GM18909 (cell line): ENCODE measurements at regions not wholly inside any gene's neighbourhood (a gene's known extent, or its start where the extent isn't known, plus 50 kb on each side); places are given as distances from the start of the nearest gene placed in this dataset.

ENCODE experiments used
- ATAC-seq: cut with Tn5 transposase; IDR thresholded peaks from one replicate; pipeline ENCODE4 v1.9.1; 2021; ENCODE audit warnings: mild to moderate bottlenecking; ENCODE audit not compliant: unreplicated experiment, poor library complexity

DNA sequence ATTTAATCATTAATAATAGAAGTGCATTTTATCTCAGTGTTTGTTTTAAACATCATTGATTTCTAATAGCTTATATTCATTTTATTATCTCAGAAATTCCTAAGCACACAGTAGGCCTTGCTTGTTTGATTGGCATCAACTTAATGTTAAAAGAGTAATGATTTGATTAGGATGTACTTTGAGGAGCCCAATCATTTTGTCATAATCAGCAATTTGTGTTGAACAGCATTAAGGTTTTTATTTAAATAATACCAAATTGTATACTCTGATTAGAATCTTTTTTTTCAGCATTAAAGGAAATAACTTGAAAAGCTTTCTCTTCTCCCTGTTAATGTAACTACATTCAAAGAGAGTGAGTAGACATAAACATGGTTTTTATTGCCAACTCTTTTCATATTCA, 2262.0 kb upstream of the TENM3 start:
- no peak for ATAC-seq

DNA sequence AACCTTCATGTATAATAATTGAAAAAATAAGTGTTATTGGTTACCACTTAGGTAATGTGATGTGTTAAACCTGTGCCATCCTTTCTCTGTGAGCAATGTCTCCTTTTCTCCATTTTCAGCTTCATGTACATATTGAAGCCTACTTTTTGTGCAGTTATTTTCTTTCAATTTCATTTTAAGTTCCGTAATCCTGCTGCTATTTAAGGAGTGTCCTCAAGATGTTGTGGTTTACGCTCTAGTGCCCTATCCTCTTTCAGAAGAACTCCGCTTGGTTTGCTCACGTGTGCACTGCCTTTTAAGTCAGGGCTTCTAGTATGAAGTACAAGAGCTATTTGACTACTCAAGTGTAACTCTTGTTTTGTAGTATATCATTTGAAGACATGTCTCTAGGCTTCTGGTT, 2253.2 kb upstream of the TENM3 start:
- ATAC-seq = peak; percentile 100

GRCh38 chr4:180009316-180009715, 2233.9 kb upstream of the TENM3 start:
- no peak for ATAC-seq

- peak; percentile 77 for ATAC-seq
Observed at GRCh38 chr4:180028682-180029081, 2214.5 kb upstream of the TENM3 start.

GRCh38 chr4:180031330-180031729, 2211.9 kb upstream of the TENM3 start:
- no peak for ATAC-seq

DNA sequence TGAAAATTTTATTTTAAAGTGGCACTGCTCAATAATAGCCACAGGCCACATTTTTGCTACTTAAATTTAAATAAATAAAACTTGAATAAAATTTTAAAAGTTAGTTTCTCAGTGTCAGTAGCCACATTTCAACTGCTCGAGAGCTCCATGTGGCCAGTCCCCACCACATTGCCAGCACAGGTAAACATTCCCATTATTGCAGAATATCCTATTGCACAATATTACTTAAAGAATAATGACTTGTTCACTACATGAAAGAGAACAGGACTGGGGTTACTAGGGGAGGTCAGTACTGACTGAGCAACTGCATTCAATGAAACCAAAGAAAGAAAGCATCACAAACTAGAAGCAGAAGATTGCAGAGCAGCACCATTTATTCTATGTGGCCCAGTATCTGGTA, 2201.6 kb upstream of the TENM3 start:
- no peak for ATAC-seq

- no peak for ATAC-seq
Observed at GRCh38 chr4:180052629-180053028, 2190.6 kb upstream of the TENM3 start.

- ATAC-seq = no peak
Observed at GRCh38 chr4:180054291-180054690, 2188.9 kb upstream of the TENM3 start.

GRCh38 chr4:180057299-180057721, 2185.9 kb upstream of the TENM3 start:
- ATAC-seq = no peak

DNA sequence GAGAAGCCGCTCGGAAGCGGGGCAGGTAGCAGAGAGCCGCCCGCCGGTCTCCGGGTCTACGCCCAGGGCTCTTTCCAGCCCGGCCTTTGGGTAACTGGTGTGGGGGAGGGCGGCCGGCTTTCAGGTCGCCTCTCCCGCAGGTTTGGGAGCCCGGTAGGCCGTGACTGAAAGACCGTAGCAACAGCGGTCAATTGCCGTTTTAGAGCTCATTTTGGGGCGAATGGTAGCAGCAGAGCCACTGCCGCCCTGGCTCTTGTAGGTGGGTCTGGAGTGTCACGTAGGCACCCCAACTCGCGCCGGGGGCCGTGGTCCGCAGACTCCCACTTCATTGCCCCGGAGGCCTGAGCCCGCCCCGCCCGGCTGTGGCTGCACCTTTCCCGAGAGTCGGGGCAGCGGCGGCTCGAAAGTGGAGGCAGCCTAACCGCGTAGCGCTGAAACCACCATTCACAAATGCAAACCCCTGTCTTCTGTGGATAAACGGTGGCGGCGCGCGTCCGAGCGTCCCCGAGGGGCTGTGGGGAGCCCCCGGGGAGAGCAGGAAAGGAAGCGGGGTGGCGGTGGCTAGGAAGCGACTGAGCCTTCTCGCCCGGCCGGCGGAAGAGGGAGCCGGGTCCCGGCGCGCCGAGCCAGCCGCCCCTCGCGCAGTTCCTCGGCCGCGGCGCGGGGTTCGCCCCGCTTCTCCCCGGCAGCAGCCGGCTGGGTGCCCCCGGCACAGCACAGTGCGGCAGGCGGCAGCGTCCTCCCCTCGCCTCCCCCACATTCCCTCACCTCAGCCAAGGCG, 2185.1 kb upstream of the TENM3 start:
- peak; percentile 63 for ATAC-seq

- peak; percentile 32 for ATAC-seq
Observed at GRCh38 chr4:180058691-180059215, 2184.4 kb upstream of the TENM3 start.

DNA sequence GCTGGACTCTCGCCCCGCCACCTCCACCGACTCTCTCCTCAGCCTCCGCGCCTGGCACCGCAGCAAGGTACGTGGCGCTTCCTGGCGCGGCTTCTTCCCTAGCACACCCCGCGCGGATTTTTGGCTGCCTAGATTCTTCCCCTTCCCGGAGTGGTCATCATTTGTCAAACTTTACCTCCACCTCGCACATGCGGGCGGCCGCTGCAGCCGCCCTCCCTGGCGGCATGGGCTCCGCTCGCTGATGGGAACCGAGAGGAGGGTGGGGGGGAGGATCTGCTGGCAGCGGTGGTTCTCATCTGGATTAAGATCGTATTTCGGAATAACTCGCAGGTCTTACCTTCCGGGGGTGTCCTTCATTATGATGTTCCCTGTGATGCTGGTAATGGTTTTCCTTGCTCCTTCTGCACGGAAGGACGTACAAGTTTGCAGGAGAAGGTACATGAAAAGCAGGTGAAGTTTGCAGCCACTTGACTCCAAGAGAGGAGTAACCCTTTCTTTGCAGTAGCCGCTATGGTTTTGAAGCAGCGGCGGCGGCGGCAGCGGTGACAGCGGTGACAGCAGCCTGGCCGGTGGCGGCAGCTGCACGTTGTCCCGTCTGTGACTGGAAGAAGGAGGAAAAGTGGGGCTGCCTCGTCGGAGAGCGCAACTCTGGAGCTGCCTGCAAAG, 2183.9 kb upstream of the TENM3 start:
- ATAC-seq = peak; percentile 23

- no peak for ATAC-seq
Observed at GRCh38 chr4:180060159-180060889, 2182.9 kb upstream of the TENM3 start.

GRCh38 chr4:180081072-180081471, 2162.1 kb upstream of the TENM3 start:
- ATAC-seq = no peak

DNA sequence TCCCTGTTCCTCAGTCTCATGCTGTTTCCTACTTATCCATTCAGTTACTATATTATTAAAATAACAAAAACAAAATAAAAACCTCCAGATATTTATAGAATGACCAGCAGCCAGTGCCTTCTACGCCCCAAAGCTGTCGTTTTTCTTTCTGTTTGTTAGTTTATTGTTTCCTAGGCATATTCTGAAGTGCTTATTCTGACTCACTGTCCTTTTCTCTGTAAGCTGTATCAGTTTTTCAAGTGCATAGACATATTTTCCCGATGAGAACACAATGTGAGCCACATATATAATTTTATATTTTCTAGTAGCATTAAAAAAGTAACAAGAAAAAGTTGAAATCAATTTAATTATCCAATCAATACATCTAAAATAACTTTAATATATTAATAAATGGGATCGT, 2158.6 kb upstream of the TENM3 start:
- no peak for ATAC-seq

GRCh38 chr4:180086480-180087190, 2156.6 kb upstream of the TENM3 start:
- ATAC-seq = no peak

DNA sequence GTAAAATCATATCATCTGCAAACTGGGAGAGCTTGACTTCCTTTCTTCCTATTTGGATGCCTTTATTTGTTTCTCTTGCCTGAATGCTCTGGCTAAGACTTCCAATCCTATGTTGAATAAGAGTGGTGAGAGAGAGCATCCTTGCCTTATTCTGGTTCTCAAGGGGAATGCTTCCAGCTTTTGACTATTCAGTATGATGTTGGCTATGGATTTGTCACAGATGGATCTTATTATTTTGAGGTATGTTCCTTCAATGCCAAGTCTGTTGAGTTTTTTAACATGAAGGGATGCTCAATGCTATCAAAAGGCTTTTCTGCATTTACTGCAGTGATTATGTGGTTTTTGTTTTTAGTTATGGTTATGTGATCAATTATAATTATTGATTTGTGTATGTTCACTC, 2144.6 kb upstream of the TENM3 start:
- ATAC-seq = no peak

GRCh38 chr4:180099957-180100356, 2143.2 kb upstream of the TENM3 start:
- no peak for ATAC-seq

GRCh38 chr4:180100433-180101344, 2142.5 kb upstream of the TENM3 start:
- ATAC-seq = no peak
